Ascending aorta (tissue), 2 donors: ENCODE measurements at regions not wholly inside any gene's neighbourhood (a gene's known extent, or its start where the extent isn't known, plus 50 kb on each side); places are given as distances from the start of the nearest gene placed in this dataset.

ENCODE experiments used
- DNase-seq, 2 donors: peaks; one replicate each; pipeline ENCODE4 v3.0.0-alpha.2; 2019; ENCODE audit warnings: low spot score in 2 of 2
- H3K27ac ChIP-seq, 2 donors: fragments of 200-600 bp; sonication (generic); one replicate each; pipeline ENCODE4 v1.5.1; 2016 to 2017; ENCODE audit warnings: mild to moderate bottlenecking in 1 of 2
- H3K27me3 ChIP-seq: fragments of 200-600 bp; sonication (generic); one replicate; pipeline ENCODE4 v1.5.1; 2017
- H3K36me3 ChIP-seq, 2 donors: fragments of 200-600 bp; sonication (generic); one replicate each; pipeline ENCODE4 v1.5.1; 2016
- H3K4me1 ChIP-seq, 2 donors: fragments of 200-600 bp; sonication (generic); one replicate each; pipeline ENCODE4 v1.5.1; 2016 to 2017; ENCODE audit warnings: mild to moderate bottlenecking in 1 of 2
- H3K4me3 ChIP-seq, 2 donors: fragments of 200-600 bp; sonication (generic); one replicate each; pipeline ENCODE4 v1.5.1; 2016 to 2017; ENCODE audit warnings: mild to moderate bottlenecking in 1 of 2
- H3K9me3 ChIP-seq, 2 donors: fragments of 200-600 bp; sonication (generic); one replicate each; pipeline ENCODE4 v1.5.1; 2016
- intact Hi-C: fragments of 100-400 bp; cut with DNase I; formaldehyde crosslinking; loops from one replicate; pipeline ENCODE4 v1.15.1; 2023
- TF ChIP-seq, protein P1 (sequence below), 3 experiments: fragments of 200-600 bp in 2 of 3; fragments of 450-650 bp in 1 of 3; sonication (generic) in 2 of 3; IDR thresholded peaks; one replicate each; pipeline ENCODE4 v1.5.1; 2016 to 2019; ENCODE audit warnings: antibody characterized with exemption in 3 of 3, mild to moderate bottlenecking in 1 of 3, moderate library complexity in 1 of 3

DNA sequence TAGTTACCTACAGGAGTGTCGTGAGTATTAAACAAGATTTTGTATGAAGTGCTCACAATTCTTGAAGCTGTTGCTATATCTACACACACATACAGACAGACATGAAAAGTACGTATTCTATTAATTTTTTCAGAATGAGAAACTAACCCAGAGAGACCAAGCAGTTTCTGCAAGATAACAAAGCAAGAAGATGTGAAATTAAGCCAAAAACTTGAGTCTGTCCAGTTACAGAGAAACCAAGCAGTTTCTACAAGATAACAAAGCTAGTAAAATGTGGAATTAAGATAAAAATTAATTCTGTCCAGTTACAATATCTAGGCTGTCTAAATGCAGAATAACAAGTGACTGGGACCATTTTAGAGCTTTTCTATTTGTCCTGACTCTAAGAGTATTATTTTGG, 132.4 kb downstream of the ALG10B start:
- no peak for DNase-seq
- intact Hi-C loops, result no loop called here
- H3K4me1 ChIP-seq, result no peaks in the 10 kb centered on the region
- no peaks in the 10 kb centered on the region for H3K9me3 ChIP-seq
- no peak overlapping the region for H3K27ac ChIP-seq
- TF ChIP-seq, protein P1, sequence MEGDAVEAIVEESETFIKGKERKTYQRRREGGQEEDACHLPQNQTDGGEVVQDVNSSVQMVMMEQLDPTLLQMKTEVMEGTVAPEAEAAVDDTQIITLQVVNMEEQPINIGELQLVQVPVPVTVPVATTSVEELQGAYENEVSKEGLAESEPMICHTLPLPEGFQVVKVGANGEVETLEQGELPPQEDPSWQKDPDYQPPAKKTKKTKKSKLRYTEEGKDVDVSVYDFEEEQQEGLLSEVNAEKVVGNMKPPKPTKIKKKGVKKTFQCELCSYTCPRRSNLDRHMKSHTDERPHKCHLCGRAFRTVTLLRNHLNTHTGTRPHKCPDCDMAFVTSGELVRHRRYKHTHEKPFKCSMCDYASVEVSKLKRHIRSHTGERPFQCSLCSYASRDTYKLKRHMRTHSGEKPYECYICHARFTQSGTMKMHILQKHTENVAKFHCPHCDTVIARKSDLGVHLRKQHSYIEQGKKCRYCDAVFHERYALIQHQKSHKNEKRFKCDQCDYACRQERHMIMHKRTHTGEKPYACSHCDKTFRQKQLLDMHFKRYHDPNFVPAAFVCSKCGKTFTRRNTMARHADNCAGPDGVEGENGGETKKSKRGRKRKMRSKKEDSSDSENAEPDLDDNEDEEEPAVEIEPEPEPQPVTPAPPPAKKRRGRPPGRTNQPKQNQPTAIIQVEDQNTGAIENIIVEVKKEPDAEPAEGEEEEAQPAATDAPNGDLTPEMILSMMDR (IDR thresholded peaks at IDR 0.05), result no peak
- H3K36me3 ChIP-seq, result no peaks in the 10 kb centered on the region
- no peaks in the 10 kb centered on the region for H3K27me3 ChIP-seq
- H3K4me3 ChIP-seq, result no peak overlapping the region

DNA sequence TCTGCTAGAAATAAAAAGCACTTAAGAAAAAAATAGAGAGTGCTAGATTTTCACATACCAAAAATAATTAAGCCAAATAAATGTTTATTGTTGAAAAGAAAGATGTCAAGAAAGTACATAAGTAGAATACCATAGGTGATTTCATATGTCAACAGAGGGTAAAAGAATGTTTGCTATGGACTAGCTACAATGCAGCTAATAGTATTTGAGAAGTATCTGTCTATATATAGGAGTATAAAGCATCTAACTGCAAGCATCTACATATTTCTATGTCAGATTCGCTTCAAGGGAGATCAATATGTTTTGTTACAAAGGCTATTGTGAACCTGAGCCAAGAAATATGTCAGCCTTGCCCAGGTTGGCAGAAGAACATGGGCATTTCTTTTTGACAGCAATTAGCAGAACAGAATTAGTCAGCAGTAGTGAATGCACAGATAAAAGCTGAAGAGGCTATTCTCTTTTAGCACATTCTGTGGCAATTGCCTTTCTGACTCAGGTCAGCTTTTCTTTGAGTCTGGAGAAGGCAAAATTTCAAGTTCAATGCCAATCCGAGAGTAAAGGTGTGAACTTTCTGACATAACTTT, 140.1 kb downstream of the ALG10B start:
- Histone ChIP-seq H3K4me1 (no peaks in the 10 kb centered on the region), H3K27ac (no peak overlapping the region), H3K36me3 (no peaks in the 10 kb centered on the region), H3K9me3 (no peaks in the 10 kb centered on the region), H3K4me3 (no peak overlapping the region), H3K27me3 (no peaks in the 10 kb centered on the region)
- intact Hi-C loops, result no loop called here
- TF ChIP-seq, protein P1 (IDR thresholded peaks at IDR 0.05), result no peak
- DNase-seq, result no peak

DNA sequence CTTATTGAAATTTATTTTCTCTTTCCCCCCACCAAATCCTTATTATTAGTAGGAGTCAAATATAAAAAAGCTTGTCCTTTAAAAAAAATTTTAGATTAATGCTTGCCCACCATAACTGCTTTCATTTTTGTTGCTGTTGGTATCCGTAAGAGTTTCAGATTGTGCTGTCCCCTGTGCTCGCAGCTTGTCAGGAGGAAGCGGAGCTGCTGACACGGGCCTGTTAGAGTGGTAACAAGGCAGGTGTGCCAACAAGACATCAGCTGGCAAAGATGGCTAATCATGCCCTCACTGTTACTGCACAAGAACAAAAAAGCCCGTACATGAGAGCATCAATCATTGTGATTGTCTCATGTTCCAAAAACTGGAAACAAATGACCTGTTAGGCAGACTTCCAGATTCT, 148.4 kb downstream of the ALG10B start:
- TF ChIP-seq, protein P1 (IDR thresholded peaks at IDR 0.05), result no peak
- Histone ChIP-seq H3K36me3 (no peaks in the 10 kb centered on the region), H3K9me3 (no peaks in the 10 kb centered on the region), H3K27ac (no peak overlapping the region), H3K4me3 (no peak overlapping the region), H3K27me3 (no peaks in the 10 kb centered on the region), H3K4me1 (no peaks in the 10 kb centered on the region)
- DNase-seq, result no peak
- intact Hi-C loops, result no loop called here

DNA sequence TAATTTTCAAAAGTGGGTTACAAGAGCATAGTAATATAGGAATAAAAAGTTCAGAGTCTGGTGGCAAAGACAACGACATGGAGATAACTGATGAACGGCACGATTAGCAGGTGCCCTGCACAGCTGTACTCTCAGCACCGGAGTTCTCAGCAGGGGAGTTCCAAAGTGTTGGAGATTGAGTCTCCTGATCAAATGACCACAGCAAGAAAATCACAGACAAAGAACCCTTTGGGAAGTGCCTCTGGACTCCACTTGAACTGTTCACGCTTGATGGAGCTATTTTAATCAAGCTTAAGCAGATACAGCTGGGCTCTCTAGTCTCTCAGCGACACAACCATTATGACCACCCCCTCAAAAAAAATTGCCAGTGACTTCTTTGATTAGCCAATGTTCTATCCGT, 153.1 kb downstream of the ALG10B start:
- DNase-seq, result no peak
- H3K36me3 ChIP-seq, result no peaks in the 10 kb centered on the region
- TF ChIP-seq, protein P1 (IDR thresholded peaks at IDR 0.05), result no peak
- no peaks in the 10 kb centered on the region for H3K9me3 ChIP-seq
- H3K4me1 ChIP-seq, result no peaks in the 10 kb centered on the region
- no peak overlapping the region for H3K4me3 ChIP-seq
- H3K27ac ChIP-seq, result no peak overlapping the region
- H3K27me3 ChIP-seq, result no peaks in the 10 kb centered on the region
- intact Hi-C loops, result no loop called here

DNA sequence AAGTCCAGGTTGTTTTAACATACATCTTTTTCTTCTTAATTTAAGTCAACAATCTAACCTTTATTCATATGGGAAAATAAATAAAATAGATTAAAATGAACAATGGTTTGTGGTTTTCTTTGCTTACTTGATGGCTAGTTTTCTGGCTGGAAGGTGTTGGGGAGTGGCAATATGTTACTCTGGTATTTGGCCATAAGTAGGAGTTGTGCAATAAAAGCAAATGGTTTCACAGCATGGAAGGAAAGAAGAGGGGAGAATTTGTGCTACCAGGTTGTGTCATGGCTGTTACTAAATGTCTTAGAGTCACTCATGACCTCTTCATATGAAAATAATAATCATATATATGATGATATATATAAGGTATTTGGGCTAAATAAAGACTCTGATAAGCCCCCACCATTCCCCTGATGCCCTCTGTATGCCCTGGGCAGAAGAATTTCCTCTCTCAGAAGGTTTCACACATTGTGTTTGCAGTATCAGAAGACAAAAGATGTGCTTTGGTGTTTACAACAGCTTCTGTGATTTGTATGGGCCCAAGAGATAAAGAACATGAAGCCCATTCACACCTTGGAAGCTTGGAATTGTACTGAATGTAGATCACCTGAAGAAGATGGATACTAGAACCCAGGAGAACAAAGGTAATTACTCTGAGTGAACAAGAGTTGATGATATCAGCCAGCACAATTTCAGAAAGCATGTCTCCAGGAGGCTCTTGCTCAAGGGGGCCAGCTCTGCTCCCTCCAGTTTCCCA, 160.9 kb downstream of the ALG10B start:
- Histone ChIP-seq H3K4me3 (no peak overlapping the region), H3K27ac (no peak overlapping the region), H3K36me3 (no peaks in the 10 kb centered on the region), H3K4me1 (no peaks in the 10 kb centered on the region), H3K9me3 (no peaks in the 10 kb centered on the region), H3K27me3 (no peaks in the 10 kb centered on the region)
- DNase-seq, result no peak
- intact Hi-C loops, result no loop called here
- TF ChIP-seq, protein P1 (IDR thresholded peaks at IDR 0.05), result no peak
